NB4 (cell line): ENCODE measurements at regions not wholly inside any gene's neighbourhood (a gene's known extent, or its start where the extent isn't known, plus 50 kb on each side); places are given as distances from the start of the nearest gene placed in this dataset.

Experiments
- DNase-seq: peaks from one replicate; pipeline ENCODE4 v3.0.0; 2010; ENCODE audit warnings: low read depth
- H3K4me3 ChIP-seq: one replicate; pipeline ENCODE4 v1.5.1; 2011; ENCODE audit warnings: mild to moderate bottlenecking, low read depth, low read length, moderate library complexity
- CTCF ChIP-seq: IDR thresholded peaks from one replicate; pipeline ENCODE4 v1.5.1; 2012; ENCODE audit warnings: low read depth, low read length
- MAX ChIP-seq: IDR thresholded peaks from 2 replicates; pipeline ENCODE4 v1.6.1; 2011; ENCODE audit warnings: low read depth, low read length
- MYC ChIP-seq: IDR thresholded peaks from 2 replicates; pipeline ENCODE4 v1.6.1; 2011; ENCODE audit warnings: low read depth, low read length
- POLR2A ChIP-seq: IDR thresholded peaks from 2 replicates; pipeline ENCODE4 v1.6.1; 2011; ENCODE audit warnings: mild to moderate bottlenecking; ENCODE audit not compliant: insufficient read length; ENCODE audit errors: extremely low read depth

GRCh38 chrX:22409418-22409817 is 136.7 kb downstream of the CBLL2 start:
- no peak overlapping the region for H3K4me3 ChIP-seq
- TF ChIP-seq POLR2A (no peak), MAX (no peak), MYC (no peak), CTCF (no peak)
- DNase-seq: no peak

- H3K4me3 ChIP-seq: no peak overlapping the region
- DNase-seq: no peak
- TF ChIP-seq CTCF (no peak), MYC (no peak), POLR2A (no peak), MAX (no peak)
Measured at GRCh38 chrX:22424122-22424915, 151.6 kb downstream of the CBLL2 start.

GRCh38 chrX:22424919-22425318 is 152.2 kb downstream of the CBLL2 start:
- DNase-seq: no peak
- TF ChIP-seq POLR2A: no peak
- no peak for TF ChIP-seq MYC
- no peak for TF ChIP-seq CTCF
- no peak for TF ChIP-seq MAX

GRCh38 chrX:22429704-22430103 is 157.0 kb downstream of the CBLL2 start:
- DNase-seq: no peak
- no peak overlapping the region for H3K4me3 ChIP-seq
- no peak for TF ChIP-seq CTCF
- TF ChIP-seq MAX: no peak
- TF ChIP-seq MYC: no peak
- TF ChIP-seq POLR2A: no peak

More at GRCh38 chrX:22424919-22425318, 152.2 kb downstream of the CBLL2 start:
- no peak overlapping the region for H3K4me3 ChIP-seq

- no peak overlapping the region for H3K4me3 ChIP-seq
- DNase-seq: no peak
- no peak for TF ChIP-seq MYC
- no peak for TF ChIP-seq CTCF
- no peak for TF ChIP-seq MAX
- TF ChIP-seq POLR2A: no peak
Measured at GRCh38 chrX:22430701-22431100, 158.0 kb downstream of the CBLL2 start.
